AG04450 (cell line): ENCODE measurements at regions not wholly inside any gene's neighbourhood (a gene's known extent, or its start where the extent isn't known, plus 50 kb on each side); places are given as distances from the start of the nearest gene placed in this dataset.

Experiments used
- CTCF ChIA-PET: fragments of 300-600, 350-600 bp; formaldehyde crosslinking; extraction: SDS; loops from one replicate; lab custom pipeline; 2022; ENCODE audit warnings: antibody characterized with exemption, inconsistent platforms; lab: Charles Lee
- POLR2A ChIA-PET: fragments of 350-600 bp; formaldehyde crosslinking; extraction: SDS; loops from one replicate; lab custom pipeline; 2021; ENCODE audit warnings: antibody characterized with exemption, inconsistent platforms; lab: Yijun Ruan, JAX
- DNase-seq: peaks from one replicate; pipeline ENCODE4 v3.0.0-alpha.2; 2011; ENCODE audit warnings: low read depth, low spot score
- H3K27ac ChIP-seq: one replicate; pipeline ENCODE4 v1.5.1; 2012; ENCODE audit warnings: low read depth, low read length, control low read depth
- H3K27me3 ChIP-seq: one replicate; pipeline ENCODE4 v1.6.0; 2012; ENCODE audit warnings: low read length; ENCODE audit not compliant: control insufficient read depth, insufficient read depth
- H3K4me3 ChIP-seq: 2 replicates; pipeline ENCODE4 v1.5.1; 2011; ENCODE audit warnings: mild to moderate bottlenecking, low read depth, low read length, control low read depth
- H3K9me3 ChIP-seq: 2 replicates; pipeline ENCODE4 v1.5.1; 2012; ENCODE audit warnings: low read length; ENCODE audit not compliant: control insufficient read depth, insufficient read depth
- TF ChIP-seq, protein P1 (sequence below): IDR thresholded peaks from 2 replicates; pipeline ENCODE4 v1.5.1; 2011; ENCODE audit warnings: low read depth, low read length, control low read depth, inconsistent platforms

DNA sequence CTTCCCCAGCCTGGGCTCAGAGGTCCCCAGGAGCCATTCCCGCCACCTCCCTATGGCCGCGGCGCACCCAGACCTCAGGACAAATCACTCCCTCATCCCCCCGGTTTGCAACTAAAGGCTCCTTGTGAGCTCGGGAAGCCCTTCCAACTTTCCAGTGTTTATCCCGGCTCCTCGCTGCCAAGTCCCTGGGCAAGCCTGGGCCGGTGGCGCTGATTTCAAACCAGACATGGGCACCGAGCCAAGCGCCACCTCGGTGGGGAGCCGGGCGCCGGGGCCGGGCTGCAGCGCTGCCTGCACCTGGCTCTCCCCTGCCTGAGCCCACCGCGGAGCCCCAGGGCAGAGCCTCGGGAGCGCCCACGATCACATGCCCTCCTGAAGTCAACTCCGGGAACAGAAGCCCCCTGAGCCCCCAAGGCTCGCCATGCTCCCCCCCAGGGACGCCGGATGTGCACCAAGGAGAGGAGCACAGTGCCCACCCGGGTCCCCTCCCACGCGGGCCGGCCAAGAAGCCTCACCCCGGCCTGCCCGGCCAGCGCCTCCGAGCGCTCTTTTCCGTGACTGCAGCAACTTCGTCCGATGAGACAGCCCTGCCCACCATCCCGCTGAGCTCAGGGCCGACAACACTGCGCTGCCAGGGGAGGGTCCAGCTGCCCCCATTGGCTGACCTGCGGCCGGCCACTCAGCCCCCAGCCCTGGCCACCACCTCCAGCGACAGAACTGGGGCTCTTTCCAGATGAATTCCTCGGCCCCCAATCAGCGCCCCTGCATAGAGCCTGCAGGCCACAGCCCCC, 50.0 kb downstream of the NCOR2 start:
- CTCF ChIA-PET: no interaction called here
- Histone ChIP-seq H3K9me3 (no peaks in the 10 kb centered on the region; the same call in 1 of the 2 replicates), H3K27me3 (no peaks in the 10 kb centered on the region), H3K27ac (peak overlapping the region; percentile 98), H3K4me3 (peak overlapping the region; percentile 62)
- POLR2A ChIA-PET: interaction anchor here (1.4 to 2.2 kb wide), 3 partner anchors 9 to 248 kb away, joined by 4 to 9 read pairs (median 4); partner anchors contain the start of gene NCOR2
- no peak for DNase-seq
- TF ChIP-seq, protein P1, sequence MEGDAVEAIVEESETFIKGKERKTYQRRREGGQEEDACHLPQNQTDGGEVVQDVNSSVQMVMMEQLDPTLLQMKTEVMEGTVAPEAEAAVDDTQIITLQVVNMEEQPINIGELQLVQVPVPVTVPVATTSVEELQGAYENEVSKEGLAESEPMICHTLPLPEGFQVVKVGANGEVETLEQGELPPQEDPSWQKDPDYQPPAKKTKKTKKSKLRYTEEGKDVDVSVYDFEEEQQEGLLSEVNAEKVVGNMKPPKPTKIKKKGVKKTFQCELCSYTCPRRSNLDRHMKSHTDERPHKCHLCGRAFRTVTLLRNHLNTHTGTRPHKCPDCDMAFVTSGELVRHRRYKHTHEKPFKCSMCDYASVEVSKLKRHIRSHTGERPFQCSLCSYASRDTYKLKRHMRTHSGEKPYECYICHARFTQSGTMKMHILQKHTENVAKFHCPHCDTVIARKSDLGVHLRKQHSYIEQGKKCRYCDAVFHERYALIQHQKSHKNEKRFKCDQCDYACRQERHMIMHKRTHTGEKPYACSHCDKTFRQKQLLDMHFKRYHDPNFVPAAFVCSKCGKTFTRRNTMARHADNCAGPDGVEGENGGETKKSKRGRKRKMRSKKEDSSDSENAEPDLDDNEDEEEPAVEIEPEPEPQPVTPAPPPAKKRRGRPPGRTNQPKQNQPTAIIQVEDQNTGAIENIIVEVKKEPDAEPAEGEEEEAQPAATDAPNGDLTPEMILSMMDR: peak; percentile 12; the same call in 1 of the 2 replicates

DNA sequence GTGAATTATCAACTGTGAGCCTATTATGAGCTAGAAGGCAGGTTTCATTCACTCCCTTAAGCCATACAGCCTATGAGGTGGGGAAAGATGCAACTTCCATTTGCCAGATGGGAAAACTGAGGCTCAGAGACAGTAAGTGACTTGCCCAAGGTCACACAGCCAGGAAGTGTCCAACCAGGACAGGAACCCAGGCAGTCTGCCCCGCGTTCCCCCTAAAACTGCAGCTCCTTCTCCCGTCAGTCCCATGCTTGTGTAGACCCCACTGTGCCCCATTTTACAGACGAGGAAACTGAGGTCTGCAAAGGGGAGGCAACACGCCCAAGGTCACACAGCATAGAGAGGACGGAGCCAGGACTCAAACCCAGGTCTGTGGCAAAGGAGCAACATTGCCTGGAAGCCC, 50.6 kb downstream of the NCOR2 start:
- TF ChIP-seq, protein P1: no peak
- Histone ChIP-seq H3K27me3 (no peaks in the 10 kb centered on the region), H3K9me3 (no peaks in the 10 kb centered on the region; the same call in 1 of the 2 replicates), H3K4me3 (peak overlapping the region; percentile 62), H3K27ac (peak overlapping the region; percentile 98)
- POLR2A ChIA-PET: no interaction called here
- CTCF ChIA-PET: no interaction called here
- no peak for DNase-seq

DNA sequence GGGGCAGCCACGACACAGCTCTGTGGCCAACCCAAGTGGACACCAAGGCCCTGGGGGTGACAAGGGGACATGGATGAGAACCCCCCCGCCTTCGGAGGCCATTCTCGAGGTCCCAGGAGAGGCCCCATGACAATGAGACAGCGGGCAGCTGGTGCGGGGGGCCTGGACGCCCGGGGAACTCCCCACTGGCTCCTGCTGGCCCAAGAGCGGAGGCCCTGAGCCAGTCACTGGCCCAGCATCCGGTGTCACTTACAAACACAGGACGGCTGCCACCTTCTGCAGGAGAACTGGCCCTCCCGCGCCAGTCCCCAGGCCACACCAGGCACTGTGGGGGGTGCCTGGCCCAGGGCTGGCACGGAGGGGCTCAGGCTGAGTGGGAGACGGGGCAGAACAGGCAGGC, 51.4 kb downstream of the NCOR2 start:
- H3K4me3 ChIP-seq: no peak overlapping the region
- H3K9me3 ChIP-seq: no peaks in the 10 kb centered on the region; the same call in 1 of the 2 replicates
- CTCF ChIA-PET: no interaction called here
- peak overlapping the region; percentile 11 for H3K27ac ChIP-seq
- H3K27me3 ChIP-seq: no peaks in the 10 kb centered on the region
- TF ChIP-seq, protein P1: no peak
- POLR2A ChIA-PET: no interaction called here
- DNase-seq: no peak

DNA sequence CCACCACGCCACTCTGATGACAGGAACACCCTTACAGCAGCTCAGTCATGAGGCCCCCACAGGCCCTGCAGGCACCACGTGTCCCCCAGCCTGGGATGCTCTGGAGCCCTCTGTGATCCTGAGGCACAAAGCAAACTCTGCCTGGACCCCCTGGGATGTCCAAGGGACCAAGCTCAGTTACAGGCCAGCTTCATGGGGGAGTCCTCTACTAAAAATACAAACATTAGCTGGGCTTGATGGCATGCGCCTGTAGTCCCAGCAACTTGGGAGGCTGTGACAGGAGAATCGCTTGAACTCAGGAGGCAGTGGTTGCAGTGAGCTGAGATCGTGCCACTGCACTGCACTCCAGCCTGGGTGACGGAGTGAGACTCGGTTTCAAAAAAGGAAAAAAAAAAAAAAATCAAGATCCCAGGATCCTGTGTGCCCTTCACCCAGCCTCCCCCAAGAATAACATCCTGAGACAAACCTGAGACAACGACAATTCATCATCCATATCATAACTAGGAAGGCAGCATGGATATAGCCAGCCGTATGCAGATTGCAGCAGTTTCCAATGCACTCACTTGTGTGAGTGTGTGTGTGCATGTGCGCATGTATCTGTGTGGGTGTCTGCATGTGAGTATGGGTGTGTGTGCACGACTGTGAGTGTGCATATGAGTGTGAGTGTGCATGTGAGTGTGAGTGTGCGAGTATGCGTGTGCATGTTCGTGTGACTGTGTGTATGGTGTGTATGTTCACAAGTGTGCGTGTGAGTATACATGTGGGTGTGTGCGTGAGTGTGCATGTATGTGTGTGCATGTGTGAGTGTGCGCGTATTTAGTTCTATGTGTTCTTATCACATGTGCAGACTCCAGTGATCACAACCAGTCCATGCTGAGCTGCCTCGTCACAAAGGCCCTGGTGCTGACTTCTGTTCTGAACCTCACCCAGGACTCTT, 52.1 kb downstream of the NCOR2 start:
- Histone ChIP-seq H3K27me3 (no peaks in the 10 kb centered on the region), H3K9me3 (no peaks in the 10 kb centered on the region; the same call in 1 of the 2 replicates), H3K27ac (peak overlapping the region; percentile 11), H3K4me3 (no peak overlapping the region)
- DNase-seq: no peak
- TF ChIP-seq, protein P1: no peak
- POLR2A ChIA-PET: no interaction called here
- CTCF ChIA-PET: interaction anchor here (1.3 kb wide), 1 partner anchor 252 kb away, joined by 5 read pairs; no protein-coding TSS in a partner anchor
